ENCODE measurements at regions not wholly inside any gene's neighbourhood (a gene's known extent, or its start where the extent isn't known, plus 50 kb on each side); places are given as distances from the start of the nearest gene placed in this dataset.

GRCh38 chr3:76324101-76324500 lies 538.8 kb upstream of the ZNF717 start:
- no TSS peak for BruUV-seq (replicated peaks)
- no peak for DNase-seq (ENCODE audit: low spot score)
- no peaks in the 10 kb centered on the region for H3K9me3 ChIP-seq (ENCODE audit: low read length)
- no peaks in the 10 kb centered on the region for H3K4me1 ChIP-seq (ENCODE audit: insufficient read depth, low read length, poor library complexity, severe bottlenecking)
- no peaks in the 10 kb centered on the region for H3K36me3 ChIP-seq (ENCODE audit: insufficient read depth, low read length)
- H2AFZ ChIP-seq (ENCODE audit: low read length): no peak overlapping the region
- intact Hi-C loops (cut with micrococcal nuclease; ENCODE audit: unreplicated experiment): no loop called here
- no peak overlapping the region for H3K4me2 ChIP-seq (ENCODE audit: low read length)
- CTCF ChIA-PET (ENCODE audit: unreplicated experiment): no interaction called here
- no peak overlapping the region for H3K4me3 ChIP-seq (ENCODE audit: low read depth, low read length, poor library complexity, severe bottlenecking)
- POLR2A ChIA-PET: no interaction called here
- TF ChIP-seq EZH2phosphoT487 (IDR thresholded peaks at IDR 0.05; ENCODE audit: borderline replicate concordance, low read depth, low read length) (no peak), CTCF (conservative IDR thresholded peaks at IDR 0.05; ENCODE audit: low read length) (no peak)
- H3K79me2 ChIP-seq (ENCODE audit: insufficient read depth, low read depth, low read length): no peaks in the 10 kb centered on the region
- no peaks in the 10 kb centered on the region for H3K9me2 ChIP-seq (ENCODE audit: insufficient read depth, low read length)
- no peaks in the 10 kb centered on the region for H4K20me1 ChIP-seq (ENCODE audit: insufficient read depth, low read length)
- no peak overlapping the region for H3K27ac ChIP-seq (ENCODE audit: low read depth, low read length, poor library complexity, severe bottlenecking)

DNA sequence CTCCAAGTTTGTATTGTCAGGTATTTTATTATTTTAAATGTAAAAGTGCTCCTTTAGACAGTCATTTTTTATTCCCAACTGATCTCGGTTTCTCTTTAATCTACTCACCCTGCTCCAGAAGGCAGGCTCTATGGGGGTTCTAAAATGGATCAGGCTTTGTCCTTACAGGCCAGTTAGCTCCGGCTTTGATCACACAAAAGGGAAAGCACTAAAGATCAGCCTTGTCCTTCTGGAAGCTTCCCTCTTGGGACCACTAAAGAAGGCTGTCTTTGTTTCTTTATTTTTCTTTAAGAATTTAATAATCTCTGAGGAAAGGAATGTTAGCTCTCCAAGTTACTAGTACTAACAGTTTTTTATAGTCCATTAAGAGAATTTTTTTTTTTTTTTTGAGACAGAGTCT lies 560.5 kb upstream of the ZNF717 start:
- Histone ChIP-seq H4K20me1 (ENCODE audit: insufficient read depth, low read length) (no peaks in the 10 kb centered on the region), H3K27ac (ENCODE audit: low read depth, low read length, poor library complexity, severe bottlenecking) (no peak overlapping the region), H3K36me3 (ENCODE audit: insufficient read depth, low read length) (no peaks in the 10 kb centered on the region), H3K4me2 (ENCODE audit: low read length) (no peak overlapping the region), H3K9me3 (ENCODE audit: low read length) (no peaks in the 10 kb centered on the region), H3K4me3 (ENCODE audit: low read depth, low read length, poor library complexity, severe bottlenecking) (no peak overlapping the region), H3K4me1 (ENCODE audit: insufficient read depth, low read length, poor library complexity, severe bottlenecking) (no peaks in the 10 kb centered on the region), H3K9me2 (ENCODE audit: insufficient read depth, low read length) (no peaks in the 10 kb centered on the region), H2AFZ (ENCODE audit: low read length) (no peak overlapping the region), H3K79me2 (ENCODE audit: insufficient read depth, low read depth, low read length) (no peaks in the 10 kb centered on the region)
- intact Hi-C loops (cut with micrococcal nuclease; ENCODE audit: unreplicated experiment): no loop called here
- CTCF ChIA-PET (ENCODE audit: unreplicated experiment): no interaction called here
- POLR2A ChIA-PET: interaction anchor here (0.7 kb wide), 2 partner anchors 37 to 121 kb away, joined by 3 to 5 read pairs; no protein-coding TSS in a partner anchor
- TF ChIP-seq CTCF (conservative IDR thresholded peaks at IDR 0.05; ENCODE audit: low read length) (no peak), EZH2phosphoT487 (IDR thresholded peaks at IDR 0.05; ENCODE audit: borderline replicate concordance, low read depth, low read length) (no peak)
- no TSS peak for BruUV-seq (replicated peaks)
- DNase-seq (ENCODE audit: low spot score): no peak

- intact Hi-C loops (cut with micrococcal nuclease; ENCODE audit: unreplicated experiment): no loop called here
- H3K9me3 ChIP-seq (ENCODE audit: low read length): no peaks in the 10 kb centered on the region
- no peaks in the 10 kb centered on the region for H4K20me1 ChIP-seq (ENCODE audit: insufficient read depth, low read length)
- no peaks in the 10 kb centered on the region for H3K9me2 ChIP-seq (ENCODE audit: insufficient read depth, low read length)
- no TSS peak for BruUV-seq (replicated peaks)
- H3K36me3 ChIP-seq (ENCODE audit: insufficient read depth, low read length): no peaks in the 10 kb centered on the region
- H2AFZ ChIP-seq (ENCODE audit: low read length): no peak overlapping the region
- POLR2A ChIA-PET: interaction anchor here (0.7 kb wide), 1 partner anchor 122 kb away, joined by 5 read pairs; no protein-coding TSS in a partner anchor
- DNase-seq (ENCODE audit: low spot score): no peak
- H3K4me2 ChIP-seq (ENCODE audit: low read length): no peak overlapping the region
- no peak for TF ChIP-seq EZH2phosphoT487 (IDR thresholded peaks at IDR 0.05; ENCODE audit: borderline replicate concordance, low read depth, low read length)
- no peak for TF ChIP-seq CTCF (conservative IDR thresholded peaks at IDR 0.05; ENCODE audit: low read length)
- no peak overlapping the region for H3K27ac ChIP-seq (ENCODE audit: low read depth, low read length, poor library complexity, severe bottlenecking)
- H3K4me3 ChIP-seq (ENCODE audit: low read depth, low read length, poor library complexity, severe bottlenecking): no peak overlapping the region
- no peaks in the 10 kb centered on the region for H3K4me1 ChIP-seq (ENCODE audit: insufficient read depth, low read length, poor library complexity, severe bottlenecking)
- no peaks in the 10 kb centered on the region for H3K79me2 ChIP-seq (ENCODE audit: insufficient read depth, low read depth, low read length)
- CTCF ChIA-PET (ENCODE audit: unreplicated experiment): no interaction called here
Observed at GRCh38 chr3:76346690-76347089, 561.3 kb upstream of the ZNF717 start.
